ENCODE measurements at regions not wholly inside any gene's neighbourhood (a gene's known extent, or its start where the extent isn't known, plus 50 kb on each side); places are given as distances from the start of the nearest gene placed in this dataset.

GRCh38 chr4:116223040-116223732 is 862.2 kb downstream of the TRAM1L1 start:
- no peak overlapping the region for H3K27ac Mint-ChIP-seq (ENCODE audit: low read depth, unreplicated experiment)

GRCh38 chr4:116217781-116218180 is 867.6 kb downstream of the TRAM1L1 start:
- Mint-ChIP-seq H3K4me3 (ENCODE audit: unreplicated experiment) (no peak overlapping the region), H3K4me1 (ENCODE audit: insufficient read depth, unreplicated experiment) (peaks cover 10% of the 10 kb centered on the region), H3K36me3 (ENCODE audit: insufficient read depth, unreplicated experiment) (no peaks in the 10 kb centered on the region), H3K9me3 (ENCODE audit: unreplicated experiment) (no peaks in the 10 kb centered on the region), H3K27me3 (ENCODE audit: insufficient read depth, unreplicated experiment) (no peaks in the 10 kb centered on the region), H3K27ac (ENCODE audit: low read depth, unreplicated experiment) (no peak overlapping the region)
- BruUV-seq (replicated peaks): TSS peak; percentile 82
- POLR2A ChIA-PET: no interaction called here
- intact Hi-C loops (cut with micrococcal nuclease): no loop called here
- DNase-seq (ENCODE audit: unreplicated experiment): peak; percentile 20
- TF ChIP-seq CTCF (IDR thresholded peaks at IDR 0.05; ENCODE audit: unreplicated experiment): no peak
- CTCF ChIA-PET: no interaction called here

More at GRCh38 chr4:116223040-116223732, 862.2 kb downstream of the TRAM1L1 start:
- Mint-ChIP-seq H3K36me3 (ENCODE audit: insufficient read depth, unreplicated experiment) (no peaks in the 10 kb centered on the region), H3K27me3 (ENCODE audit: insufficient read depth, unreplicated experiment) (no peaks in the 10 kb centered on the region), H3K4me3 (ENCODE audit: unreplicated experiment) (no peak overlapping the region), H3K9me3 (ENCODE audit: unreplicated experiment) (no peaks in the 10 kb centered on the region), H3K4me1 (ENCODE audit: insufficient read depth, unreplicated experiment) (peaks cover 1% of the 10 kb centered on the region)
- DNase-seq (ENCODE audit: unreplicated experiment): no peak
- intact Hi-C loops (cut with micrococcal nuclease): no loop called here
- POLR2A ChIA-PET: no interaction called here
- no peak for TF ChIP-seq CTCF (IDR thresholded peaks at IDR 0.05; ENCODE audit: unreplicated experiment)
- CTCF ChIA-PET: interaction anchor here (0.5 kb wide), 1 partner anchor 1884 kb away, joined by 3 read pairs; no protein-coding TSS in a partner anchor
- no TSS peak for BruUV-seq (replicated peaks)

GRCh38 chr4:116215622-116216021 is 869.8 kb downstream of the TRAM1L1 start:
- no peaks in the 10 kb centered on the region for H3K27me3 Mint-ChIP-seq (ENCODE audit: insufficient read depth, unreplicated experiment)
- ChIA-PET POLR2A (no interaction called here), CTCF (no interaction called here)
- H3K36me3 Mint-ChIP-seq (ENCODE audit: insufficient read depth, unreplicated experiment): no peaks in the 10 kb centered on the region
- DNase-seq (ENCODE audit: unreplicated experiment): no peak
- peaks cover 10% of the 10 kb centered on the region for H3K4me1 Mint-ChIP-seq (ENCODE audit: insufficient read depth, unreplicated experiment)
- H3K9me3 Mint-ChIP-seq (ENCODE audit: unreplicated experiment): no peaks in the 10 kb centered on the region
- TF ChIP-seq CTCF (IDR thresholded peaks at IDR 0.05; ENCODE audit: unreplicated experiment): no peak
- BruUV-seq (replicated peaks): no TSS peak
- H3K4me3 Mint-ChIP-seq (ENCODE audit: unreplicated experiment): no peak overlapping the region
- no peak overlapping the region for H3K27ac Mint-ChIP-seq (ENCODE audit: low read depth, unreplicated experiment)
- intact Hi-C loops (cut with micrococcal nuclease): no loop called here

GRCh38 chr4:116202524-116202923 is 882.9 kb downstream of the TRAM1L1 start:
- POLR2A ChIA-PET: no interaction called here
- no peak for DNase-seq (ENCODE audit: unreplicated experiment)
- no peak for TF ChIP-seq CTCF (IDR thresholded peaks at IDR 0.05; ENCODE audit: unreplicated experiment)
- intact Hi-C loops (cut with micrococcal nuclease): no loop called here
- peaks cover 7% of the 10 kb centered on the region for H3K9me3 Mint-ChIP-seq (ENCODE audit: unreplicated experiment)
- CTCF ChIA-PET: no interaction called here
- H3K27ac Mint-ChIP-seq (ENCODE audit: low read depth, unreplicated experiment): no peak overlapping the region
- H3K4me1 Mint-ChIP-seq (ENCODE audit: insufficient read depth, unreplicated experiment): no peaks in the 10 kb centered on the region
- no peaks in the 10 kb centered on the region for H3K27me3 Mint-ChIP-seq (ENCODE audit: insufficient read depth, unreplicated experiment)
- H3K4me3 Mint-ChIP-seq (ENCODE audit: unreplicated experiment): no peak overlapping the region
- no peaks in the 10 kb centered on the region for H3K36me3 Mint-ChIP-seq (ENCODE audit: insufficient read depth, unreplicated experiment)
- BruUV-seq (replicated peaks): no TSS peak
